Left lung (tissue), 4 donors: ENCODE measurements at regions not wholly inside any gene's neighbourhood (a gene's known extent, or its start where the extent isn't known, plus 50 kb on each side); places are given as distances from the start of the nearest gene placed in this dataset.

Experiments
- ATAC-seq: fragments of 200-7000 bp; cut with Tn5 transposase; one replicate; pipeline ENCODE4 v1.9.1; 2020; ENCODE audit warnings: moderate library complexity
- DNase-seq, 4 donors: peaks; one replicate each; pipeline ENCODE4 v3.0.0-alpha.2; 2013 to 2020
- H3K27ac ChIP-seq, 2 donors: fragments of 200-600 bp; sonication (generic) in 1 of 2; one replicate each; pipeline versions ENCODE4 v1.5.0 to v1.8.0; 2020 to 2021
- H3K27me3 ChIP-seq, 2 donors: fragments of 200-600 bp; sonication (generic) in 1 of 2; one replicate each; pipeline versions ENCODE4 v1.5.0 to v1.8.0; 2020 to 2021
- H3K36me3 ChIP-seq, 2 donors: fragments of 200-600 bp; sonication (generic) in 1 of 2; one replicate each; pipeline versions ENCODE4 v1.5.0 to v1.8.0; 2020 to 2021
- H3K4me1 ChIP-seq, 2 donors: fragments of 200-600 bp; one replicate each; pipeline ENCODE4 v1.8.0; 2021
- H3K4me3 ChIP-seq, 2 donors: fragments of 200-600 bp; sonication (generic) in 1 of 2; one replicate each; pipeline versions ENCODE4 v1.5.0 to v1.8.0; 2020 to 2021; ENCODE audit warnings: mild to moderate bottlenecking in 1 of 2
- H3K9me3 ChIP-seq, 2 donors: fragments of 200-600 bp; sonication (generic) in 1 of 2; one replicate each; pipeline versions ENCODE4 v1.5.0 to v1.8.0; 2020 to 2021
- CTCF ChIP-seq, 2 donors: fragments of 200-600 bp; sonication (generic) in 1 of 2; IDR thresholded peaks; one replicate each; pipeline versions ENCODE4 v1.5.0 to v1.8.0; 2021; ENCODE audit warnings: antibody characterized with exemption in 2 of 2
- intact Hi-C, 2 donors: fragments of 100-400 bp; cut with DNase I; formaldehyde crosslinking; loops; one replicate each; pipeline versions ENCODE4 v1.11.2 to v1.14.2; 2022
- donor health status: DM: no; HTN: yes; CAD: no.
- donor health status: DM: no; HTN: no; CAD: no.

GRCh38 chr6:1228754-1229191 lies 83.1 kb upstream of the FOXQ1 start:
- no peaks in the 10 kb centered on the region for H3K9me3 ChIP-seq

DNA sequence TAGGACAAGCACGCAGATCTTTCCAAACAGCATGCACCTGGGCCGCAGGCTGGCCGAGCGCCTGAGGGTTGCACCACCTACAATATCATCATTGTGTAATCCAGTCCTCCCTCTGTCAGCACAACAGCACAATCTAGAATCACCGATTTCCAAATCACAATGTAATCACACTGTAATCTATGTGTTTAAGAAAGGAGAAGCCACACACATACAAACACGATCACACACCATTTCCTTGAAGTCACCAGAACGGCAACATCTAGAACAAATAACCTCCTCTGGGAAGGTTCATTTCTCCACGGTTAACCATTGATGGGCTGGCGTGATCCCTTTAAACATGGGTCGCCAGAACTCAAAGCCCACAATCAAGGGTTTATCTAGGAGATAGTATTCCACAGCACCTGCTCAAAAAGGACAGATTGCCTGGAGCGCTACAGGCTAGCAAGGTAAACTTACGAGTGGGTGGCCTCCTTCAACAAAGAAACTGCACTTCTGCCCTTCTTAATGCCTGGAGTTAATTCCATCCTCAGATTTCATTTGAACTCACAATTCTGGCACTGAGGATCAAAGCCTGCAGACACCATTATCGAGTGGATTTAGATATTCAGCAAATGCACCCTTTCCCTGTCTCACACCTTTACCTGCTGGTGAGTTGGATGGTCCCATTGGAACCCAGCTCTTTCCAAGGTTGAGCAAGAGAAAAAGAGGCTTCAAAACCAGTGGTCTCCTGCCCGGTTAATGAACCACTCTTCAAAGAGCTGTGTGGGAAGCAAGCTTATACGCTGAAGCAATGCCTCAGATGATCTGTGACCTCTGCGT lies 83.8 kb upstream of the FOXQ1 start:
- no peak for TF ChIP-seq CTCF (IDR thresholded peaks at IDR 0.05)
- Histone ChIP-seq H3K27me3 (no peaks in the 10 kb centered on the region), H3K4me3 (no peak overlapping the region), H3K27ac (no peak overlapping the region), H3K36me3 (no peaks in the 10 kb centered on the region), H3K9me3 (no peaks in the 10 kb centered on the region), H3K4me1 (no peaks in the 10 kb centered on the region)
- no peak for ATAC-seq
- no peak for DNase-seq
- intact Hi-C loops, result no loop called here

More at GRCh38 chr6:1228754-1229191, 83.1 kb upstream of the FOXQ1 start:
- no peak for DNase-seq
- H3K27me3 ChIP-seq, result no peaks in the 10 kb centered on the region
- intact Hi-C loops, result no loop called here
- no peaks in the 10 kb centered on the region for H3K36me3 ChIP-seq
- ATAC-seq, result peak; percentile 47
- no peak for TF ChIP-seq CTCF (IDR thresholded peaks at IDR 0.05)
- no peaks in the 10 kb centered on the region for H3K4me1 ChIP-seq
- no peak overlapping the region for H3K27ac ChIP-seq
- H3K4me3 ChIP-seq, result no peak overlapping the region

DNA sequence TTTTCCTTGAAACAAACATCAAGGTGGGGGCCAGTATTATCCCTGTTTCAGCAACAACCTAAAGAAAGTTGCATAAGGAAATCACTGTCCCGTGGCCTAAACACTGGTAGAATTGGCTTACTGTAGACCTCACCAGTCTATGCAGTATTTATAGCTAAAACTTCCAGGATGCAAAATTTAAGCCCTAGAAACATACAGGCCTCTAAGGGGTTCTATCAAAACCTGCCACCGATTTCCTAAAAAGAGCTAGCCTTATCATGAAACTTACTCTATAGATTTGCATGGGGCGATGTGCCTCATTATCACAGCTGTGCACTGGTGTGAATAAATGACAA lies 84.3 kb upstream of the FOXQ1 start:
- Histone ChIP-seq H3K4me3 (no peak overlapping the region), H3K36me3 (no peaks in the 10 kb centered on the region), H3K27me3 (no peaks in the 10 kb centered on the region), H3K27ac (no peak overlapping the region), H3K4me1 (no peaks in the 10 kb centered on the region), H3K9me3 (no peaks in the 10 kb centered on the region)
- no peak for ATAC-seq
- DNase-seq, result no peak
- no peak for TF ChIP-seq CTCF (IDR thresholded peaks at IDR 0.05)
- intact Hi-C loops, result no loop called here

GRCh38 chr6:1226277-1227099 lies 85.4 kb upstream of the FOXQ1 start:
- H3K36me3 ChIP-seq, result no peaks in the 10 kb centered on the region
- TF ChIP-seq CTCF (IDR thresholded peaks at IDR 0.05), result no peak
- H3K9me3 ChIP-seq, result no peaks in the 10 kb centered on the region
- H3K4me3 ChIP-seq, result no peak overlapping the region
- no peak overlapping the region for H3K27ac ChIP-seq
- intact Hi-C loops, result no loop called here
- ATAC-seq, result no peak
- no peaks in the 10 kb centered on the region for H3K27me3 ChIP-seq
- no peaks in the 10 kb centered on the region for H3K4me1 ChIP-seq
- DNase-seq, result peak in 2 of 4 donors; percentile 21 to 60

DNA sequence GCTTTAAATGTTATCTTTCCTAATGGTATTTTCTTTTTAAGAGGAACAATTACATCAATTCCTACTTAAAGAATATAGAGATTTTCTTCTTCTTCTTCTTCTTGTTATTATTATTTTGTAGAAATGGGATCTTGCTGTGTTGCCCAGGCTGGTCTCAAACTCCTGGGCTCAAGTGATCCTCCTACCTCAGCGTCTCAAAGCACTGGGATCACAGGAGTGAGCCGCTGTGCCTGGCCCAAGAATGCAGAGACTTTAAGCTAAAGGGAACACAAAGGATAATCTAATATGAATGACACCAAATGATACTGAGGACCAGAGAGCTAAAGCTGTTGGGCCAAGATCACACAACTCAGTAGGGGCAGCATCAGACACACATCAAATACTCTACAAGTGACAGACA lies 87.4 kb upstream of the FOXQ1 start:
- no peaks in the 10 kb centered on the region for H3K9me3 ChIP-seq
- intact Hi-C loops, result no loop called here
- H3K36me3 ChIP-seq, result no peaks in the 10 kb centered on the region
- no peaks in the 10 kb centered on the region for H3K27me3 ChIP-seq
- ATAC-seq, result no peak
- no peak for TF ChIP-seq CTCF (IDR thresholded peaks at IDR 0.05)
- no peaks in the 10 kb centered on the region for H3K4me1 ChIP-seq
- no peak for DNase-seq
- H3K4me3 ChIP-seq, result no peak overlapping the region
- no peak overlapping the region for H3K27ac ChIP-seq
